DND-41 (cell line): ENCODE measurements at regions not wholly inside any gene's neighbourhood (a gene's known extent, or its start where the extent isn't known, plus 50 kb on each side); places are given as distances from the start of the nearest gene placed in this dataset.

Experiments used
- CTCF ChIP-seq: IDR thresholded peaks from 2 replicates; pipeline ENCODE4 v1.5.1; 2012; ENCODE audit warnings: borderline replicate concordance, low read length, moderate library complexity, mild to moderate bottlenecking; ENCODE audit not compliant: poor library complexity, severe bottlenecking; ENCODE audit errors: extremely low read depth
- EZH2 ChIP-seq: IDR thresholded peaks from 3 replicates; pipeline ENCODE4 v1.6.1; 2012; ENCODE audit warnings: borderline replicate concordance, low read depth, mild to moderate bottlenecking, moderate library complexity, low read length, inconsistent platforms; ENCODE audit not compliant: severe bottlenecking

- TF ChIP-seq CTCF, result no peak
- TF ChIP-seq EZH2, result no peak
Measured at GRCh38 chr7:115101199-115101598, 179.3 kb downstream of the MDFIC start.
